ENCODE measurements at regions not wholly inside any gene's neighbourhood (a gene's known extent, or its start where the extent isn't known, plus 50 kb on each side); places are given as distances from the start of the nearest gene placed in this dataset.

DNA sequence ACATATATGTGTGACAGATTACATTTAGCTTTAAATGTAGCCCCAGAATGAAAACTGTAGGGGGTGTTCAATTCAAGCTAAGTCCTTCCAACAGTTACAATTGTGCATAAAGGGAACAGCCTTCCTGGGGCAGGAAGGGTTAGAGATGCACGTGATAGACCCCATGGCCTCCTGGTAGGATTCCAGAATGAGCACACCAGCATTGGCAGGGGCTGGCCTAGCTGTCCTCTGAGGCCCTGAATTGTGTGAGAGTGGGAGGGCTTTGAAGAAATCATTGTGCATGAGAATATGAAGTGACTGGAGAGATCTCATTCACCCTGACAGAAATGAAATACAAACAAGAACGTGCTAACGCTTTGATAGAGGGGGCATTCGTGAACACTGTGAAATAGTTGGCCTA lies 663.8 kb upstream of the KLF4 start:
- intact Hi-C loops (cut with micrococcal nuclease) = no loop called here
- no peaks in the 10 kb centered on the region for H3K36me3 Mint-ChIP-seq (ENCODE audit: insufficient read depth, unreplicated experiment)
- TF ChIP-seq CTCF (IDR thresholded peaks at IDR 0.05; ENCODE audit: unreplicated experiment) = no peak
- DNase-seq (ENCODE audit: unreplicated experiment) = no peak
- H3K9me3 Mint-ChIP-seq (ENCODE audit: unreplicated experiment) = no peaks in the 10 kb centered on the region
- no peak overlapping the region for H3K4me3 Mint-ChIP-seq (ENCODE audit: unreplicated experiment)
- no peak overlapping the region for H3K27ac Mint-ChIP-seq (ENCODE audit: low read depth, unreplicated experiment)
- BruUV-seq (replicated peaks) = no TSS peak
- peaks cover 25% of the 10 kb centered on the region for H3K4me1 Mint-ChIP-seq (ENCODE audit: insufficient read depth, unreplicated experiment)
- no peaks in the 10 kb centered on the region for H3K27me3 Mint-ChIP-seq (ENCODE audit: insufficient read depth, unreplicated experiment)
- ChIA-PET POLR2A (interaction anchor here (1.2 to 1.4 kb wide), 2 partner anchors 10 to 11 kb away, joined by 3 read pairs; no protein-coding TSS in a partner anchor), CTCF (no interaction called here)

DNA sequence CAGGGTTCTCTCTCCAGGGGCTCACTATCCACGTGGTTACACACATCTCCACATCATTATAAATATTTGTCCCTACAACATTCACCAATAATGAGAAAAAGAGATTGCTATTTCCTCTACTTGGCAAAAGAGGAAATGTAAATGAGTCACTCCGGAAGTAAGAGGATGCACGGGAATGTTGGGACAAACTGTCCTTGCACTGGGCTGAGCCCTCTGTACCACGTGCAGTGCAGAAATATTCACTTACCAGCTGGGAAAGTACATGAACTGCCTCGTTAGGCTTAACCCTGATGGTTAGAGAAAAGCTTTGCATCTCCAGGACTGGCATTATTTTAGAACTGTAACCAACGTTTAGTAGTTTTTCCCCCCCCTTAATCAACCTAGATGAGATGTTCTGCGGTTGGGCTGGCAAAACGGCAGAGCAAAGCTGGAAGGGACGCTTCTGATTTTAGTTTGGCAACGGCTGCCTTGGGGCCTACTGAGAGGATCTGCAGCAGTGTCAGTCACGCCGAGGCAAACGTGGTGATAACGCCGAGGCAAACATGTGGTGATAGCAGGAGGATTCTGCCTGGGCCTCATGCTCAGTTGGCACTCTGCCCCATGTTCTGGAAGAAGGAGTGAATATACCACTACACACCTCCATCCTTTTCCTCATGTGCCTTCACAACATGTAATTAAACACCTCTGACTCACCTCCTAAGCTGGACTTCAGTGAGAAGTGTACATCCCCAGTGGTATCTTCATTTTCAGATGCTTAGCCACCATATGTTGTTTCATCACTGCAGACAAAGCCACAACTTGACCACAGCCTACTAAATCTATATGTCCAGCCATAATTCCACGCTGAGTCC lies 661.4 kb upstream of the KLF4 start:
- peak; percentile 81 for DNase-seq (ENCODE audit: unreplicated experiment)
- ChIA-PET POLR2A (interaction anchor here (0.7 kb wide), 1 partner anchor 18 kb away, joined by 3 read pairs; no protein-coding TSS in a partner anchor), CTCF (no interaction called here)
- Mint-ChIP-seq H3K4me3 (ENCODE audit: unreplicated experiment) (no peak overlapping the region), H3K27ac (ENCODE audit: low read depth, unreplicated experiment) (no peak overlapping the region), H3K36me3 (ENCODE audit: insufficient read depth, unreplicated experiment) (no peaks in the 10 kb centered on the region), H3K4me1 (ENCODE audit: insufficient read depth, unreplicated experiment) (peaks cover 11% of the 10 kb centered on the region), H3K9me3 (ENCODE audit: unreplicated experiment) (no peaks in the 10 kb centered on the region), H3K27me3 (ENCODE audit: insufficient read depth, unreplicated experiment) (no peaks in the 10 kb centered on the region)
- TF ChIP-seq CTCF (IDR thresholded peaks at IDR 0.05; ENCODE audit: unreplicated experiment) = no peak
- BruUV-seq (replicated peaks) = no TSS peak
- intact Hi-C loops (cut with micrococcal nuclease) = no loop called here

- Mint-ChIP-seq H3K27ac (ENCODE audit: low read depth, unreplicated experiment) (no peak overlapping the region), H3K27me3 (ENCODE audit: insufficient read depth, unreplicated experiment) (no peaks in the 10 kb centered on the region), H3K36me3 (ENCODE audit: insufficient read depth, unreplicated experiment) (no peaks in the 10 kb centered on the region), H3K4me3 (ENCODE audit: unreplicated experiment) (no peak overlapping the region), H3K4me1 (ENCODE audit: insufficient read depth, unreplicated experiment) (peaks cover 11% of the 10 kb centered on the region), H3K9me3 (ENCODE audit: unreplicated experiment) (no peaks in the 10 kb centered on the region)
- intact Hi-C loops (cut with micrococcal nuclease) = no loop called here
- BruUV-seq (replicated peaks) = no TSS peak
- ChIA-PET POLR2A (no interaction called here), CTCF (interaction anchor here (0.5 kb wide), 1 partner anchor 751 kb away, joined by 4 read pairs; no protein-coding TSS in a partner anchor)
- TF ChIP-seq CTCF (IDR thresholded peaks at IDR 0.05; ENCODE audit: unreplicated experiment) = no peak
- no peak for DNase-seq (ENCODE audit: unreplicated experiment)
These were observed 659.8 kb upstream of the KLF4 start for GRCh38 chr9:108149326-108149725.

- Mint-ChIP-seq H3K27ac (ENCODE audit: low read depth, unreplicated experiment) (no peak overlapping the region), H3K4me3 (ENCODE audit: unreplicated experiment) (no peak overlapping the region), H3K4me1 (ENCODE audit: insufficient read depth, unreplicated experiment) (no peaks in the 10 kb centered on the region), H3K9me3 (ENCODE audit: unreplicated experiment) (no peaks in the 10 kb centered on the region), H3K27me3 (ENCODE audit: insufficient read depth, unreplicated experiment) (no peaks in the 10 kb centered on the region), H3K36me3 (ENCODE audit: insufficient read depth, unreplicated experiment) (no peaks in the 10 kb centered on the region)
- POLR2A ChIA-PET = interaction anchor here (0.5 to 1.0 kb wide), 4 partner anchors 11 to 815 kb away, joined by 3 read pairs; no protein-coding TSS in a partner anchor
- no TSS peak for BruUV-seq (replicated peaks)
- intact Hi-C loops (cut with micrococcal nuclease) = no loop called here
- CTCF ChIA-PET = interaction anchor here (0.6 to 1.4 kb wide), 4 partner anchors 11 to 677 kb away, joined by 3 read pairs; no protein-coding TSS in a partner anchor
- DNase-seq (ENCODE audit: unreplicated experiment) = no peak
- TF ChIP-seq CTCF (IDR thresholded peaks at IDR 0.05; ENCODE audit: unreplicated experiment) = no peak
These were observed 653.1 kb upstream of the KLF4 start for GRCh38 chr9:108142504-108143201.
